ENCODE measurements at regions not wholly inside any gene's neighbourhood (a gene's known extent, or its start where the extent isn't known, plus 50 kb on each side); places are given as distances from the start of the nearest gene placed in this dataset.
"Not testable (repeated sequence)": the region's sequence is repeated elsewhere in the genome, so short reads cannot be mapped to it uniquely, and the experiment has no call there.

- DNase-seq (ENCODE audit: low read depth in 4 of 4, low spot score in 1 of 4): no peak
Observed at GRCh38 chr2:192391041-192391440, 196.3 kb upstream of the TMEFF2 start.

- DNase-seq (ENCODE audit: low read depth in 4 of 4, low spot score in 1 of 4): no peak
Observed at GRCh38 chr2:192390401-192390800, 195.7 kb upstream of the TMEFF2 start.

- DNase-seq (ENCODE audit: low read depth in 4 of 4, low spot score in 1 of 4): not testable (repeated sequence)
Observed at GRCh38 chr2:192384191-192384590, 189.5 kb upstream of the TMEFF2 start.

- DNase-seq (ENCODE audit: low read depth in 4 of 4, low spot score in 1 of 4): no peak
Observed at GRCh38 chr2:192381082-192381481, 186.3 kb upstream of the TMEFF2 start.

GRCh38 chr2:192379736-192380135 lies 185.0 kb upstream of the TMEFF2 start:
- DNase-seq (ENCODE audit: low read depth in 4 of 4, low spot score in 1 of 4): no peak

GRCh38 chr2:192377173-192377572 lies 182.4 kb upstream of the TMEFF2 start:
- no peak for DNase-seq (ENCODE audit: low read depth in 4 of 4, low spot score in 1 of 4)

- DNase-seq (ENCODE audit: low read depth in 4 of 4, low spot score in 1 of 4): no peak
Observed at GRCh38 chr2:192373754-192374153, 179.0 kb upstream of the TMEFF2 start.

- no peak for DNase-seq (ENCODE audit: low read depth in 4 of 4, low spot score in 1 of 4)
Observed at GRCh38 chr2:192373221-192373620, 178.5 kb upstream of the TMEFF2 start.

- DNase-seq (ENCODE audit: low read depth in 4 of 4, low spot score in 1 of 4): no peak
Observed at GRCh38 chr2:192369969-192370368, 175.2 kb upstream of the TMEFF2 start.

GRCh38 chr2:192357217-192357616 lies 162.5 kb upstream of the TMEFF2 start:
- no peak for DNase-seq (ENCODE audit: low read depth in 4 of 4, low spot score in 1 of 4)

- no peak for DNase-seq (ENCODE audit: low read depth in 4 of 4, low spot score in 1 of 4)
Observed at GRCh38 chr2:192354512-192355244, 159.9 kb upstream of the TMEFF2 start.

GRCh38 chr2:192347542-192347941 lies 152.8 kb upstream of the TMEFF2 start:
- no peak for DNase-seq (ENCODE audit: low read depth in 4 of 4, low spot score in 1 of 4)

GRCh38 chr2:192345287-192345686 lies 150.6 kb upstream of the TMEFF2 start:
- DNase-seq (ENCODE audit: low read depth in 4 of 4, low spot score in 1 of 4): no peak

- DNase-seq (ENCODE audit: low read depth in 4 of 4, low spot score in 1 of 4): no peak
Observed at GRCh38 chr2:192333642-192334041, 138.9 kb upstream of the TMEFF2 start.

- no peak for DNase-seq (ENCODE audit: low read depth in 4 of 4, low spot score in 1 of 4)
Observed at GRCh38 chr2:192328297-192328696, 133.6 kb upstream of the TMEFF2 start.

GRCh38 chr2:192327576-192327975 lies 132.8 kb upstream of the TMEFF2 start:
- DNase-seq (ENCODE audit: low read depth in 4 of 4, low spot score in 1 of 4): no peak

GRCh38 chr2:192315543-192315942 lies 120.8 kb upstream of the TMEFF2 start:
- no peak for DNase-seq (ENCODE audit: low read depth in 4 of 4, low spot score in 1 of 4)

GRCh38 chr2:192314800-192315481 lies 120.2 kb upstream of the TMEFF2 start:
- DNase-seq (ENCODE audit: low read depth in 4 of 4, low spot score in 1 of 4): no peak

GRCh38 chr2:192313773-192314172 lies 119.0 kb upstream of the TMEFF2 start:
- DNase-seq (ENCODE audit: low read depth in 4 of 4, low spot score in 1 of 4): no peak

GRCh38 chr2:192311701-192312460 lies 117.1 kb upstream of the TMEFF2 start:
- no peak for DNase-seq (ENCODE audit: low read depth in 4 of 4, low spot score in 1 of 4)

- DNase-seq (ENCODE audit: low read depth in 4 of 4, low spot score in 1 of 4): no peak
Observed at GRCh38 chr2:192307530-192307929, 112.8 kb upstream of the TMEFF2 start.

GRCh38 chr2:192298664-192299063 lies 103.9 kb upstream of the TMEFF2 start:
- no peak for DNase-seq (ENCODE audit: low read depth in 4 of 4, low spot score in 1 of 4)
